ENCODE measurements at regions not wholly inside any gene's neighbourhood (a gene's known extent, or its start where the extent isn't known, plus 50 kb on each side); places are given as distances from the start of the nearest gene placed in this dataset.
"Not testable (repeated sequence)": the region's sequence is repeated elsewhere in the genome, so short reads cannot be mapped to it uniquely, and the experiment has no call there.

- no peak for DNase-seq
Measured at GRCh38 chr1:54474310-54475251, 68.4 kb upstream of the SSBP3 start.

- DNase-seq, result no peak
Measured at GRCh38 chr1:54471588-54471987, 65.4 kb upstream of the SSBP3 start.

DNA sequence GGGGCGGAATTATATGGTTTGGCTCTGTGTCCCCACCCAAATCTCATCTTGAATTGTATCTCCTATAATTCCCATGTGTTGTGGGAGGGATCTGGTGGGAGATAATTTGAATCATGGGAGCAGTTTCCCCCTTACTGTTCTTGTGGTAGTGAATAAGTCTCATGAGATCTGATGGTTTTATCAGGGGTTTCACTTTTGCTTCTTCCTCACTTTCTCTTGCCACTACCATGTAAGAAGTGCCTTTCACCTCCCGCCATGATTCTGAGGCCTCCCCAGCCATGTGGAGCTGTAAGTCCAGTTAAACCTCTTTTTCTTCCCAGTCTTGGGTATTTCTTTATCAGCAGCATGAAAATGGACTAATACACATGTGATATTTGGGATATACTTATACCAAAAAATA, 63.2 kb upstream of the SSBP3 start:
- not testable (repeated sequence) for DNase-seq

DNA sequence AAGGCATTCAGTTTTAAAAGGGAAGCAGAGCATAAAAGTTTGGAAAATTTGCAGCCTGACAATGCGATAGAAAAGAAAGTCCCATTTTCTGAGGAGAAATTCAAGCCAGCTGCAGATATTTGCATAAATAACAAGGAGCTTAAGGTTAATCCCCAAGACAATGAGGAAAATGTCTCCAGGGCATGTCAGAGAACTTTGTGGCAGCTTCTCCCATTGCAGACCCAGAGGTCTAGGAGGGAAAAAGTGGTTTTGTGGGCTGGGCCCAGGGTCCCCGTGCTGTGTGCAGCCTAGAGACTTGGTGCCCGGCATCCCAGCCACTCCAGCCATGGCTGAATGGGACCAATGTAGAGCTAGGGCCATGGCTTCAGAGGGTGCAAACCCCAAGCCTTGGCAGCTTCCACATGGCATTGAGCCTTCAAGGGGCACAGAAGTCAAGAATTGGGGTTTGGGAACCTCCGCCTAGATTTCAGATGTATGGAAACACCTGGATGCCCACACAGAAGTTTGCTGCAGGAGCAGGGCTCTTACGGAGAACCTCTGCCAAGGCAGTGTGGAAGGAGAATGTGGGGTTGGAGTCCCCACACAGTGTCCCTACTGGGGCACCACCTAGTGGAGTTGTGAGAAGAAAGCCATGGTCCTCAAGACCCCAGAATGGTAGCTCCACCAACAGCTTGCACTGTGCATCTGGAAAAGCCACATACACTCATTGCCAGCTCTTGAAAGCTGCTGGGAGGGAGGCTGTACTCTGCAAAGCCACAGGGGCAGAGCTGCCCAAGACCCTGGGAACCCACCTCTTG, 62.3 kb upstream of the SSBP3 start:
- DNase-seq, result not testable (repeated sequence)

DNA sequence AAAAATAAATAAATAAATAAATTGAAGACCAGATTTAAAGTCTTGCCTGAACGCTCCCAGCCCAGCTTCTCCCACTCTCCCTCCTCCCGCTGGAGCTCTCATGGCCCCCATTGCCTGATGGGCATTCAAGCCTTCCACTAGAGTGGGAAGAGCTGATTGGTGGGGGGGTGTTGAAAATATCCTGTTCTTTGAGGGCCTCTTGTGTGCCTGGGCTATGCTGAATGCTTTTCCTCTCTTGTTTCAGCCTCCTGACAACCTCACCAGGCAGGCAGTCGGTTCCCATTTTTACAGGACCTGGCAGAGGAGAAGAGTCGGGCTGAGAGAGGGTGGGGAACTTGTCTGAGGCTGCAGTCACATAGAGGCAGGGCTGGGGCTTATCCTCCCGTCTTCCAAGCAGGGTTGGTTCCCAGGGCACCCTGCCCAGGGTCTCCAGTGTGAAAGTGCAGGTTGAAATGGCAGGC, 59.2 kb upstream of the SSBP3 start:
- no peak for DNase-seq

DNA sequence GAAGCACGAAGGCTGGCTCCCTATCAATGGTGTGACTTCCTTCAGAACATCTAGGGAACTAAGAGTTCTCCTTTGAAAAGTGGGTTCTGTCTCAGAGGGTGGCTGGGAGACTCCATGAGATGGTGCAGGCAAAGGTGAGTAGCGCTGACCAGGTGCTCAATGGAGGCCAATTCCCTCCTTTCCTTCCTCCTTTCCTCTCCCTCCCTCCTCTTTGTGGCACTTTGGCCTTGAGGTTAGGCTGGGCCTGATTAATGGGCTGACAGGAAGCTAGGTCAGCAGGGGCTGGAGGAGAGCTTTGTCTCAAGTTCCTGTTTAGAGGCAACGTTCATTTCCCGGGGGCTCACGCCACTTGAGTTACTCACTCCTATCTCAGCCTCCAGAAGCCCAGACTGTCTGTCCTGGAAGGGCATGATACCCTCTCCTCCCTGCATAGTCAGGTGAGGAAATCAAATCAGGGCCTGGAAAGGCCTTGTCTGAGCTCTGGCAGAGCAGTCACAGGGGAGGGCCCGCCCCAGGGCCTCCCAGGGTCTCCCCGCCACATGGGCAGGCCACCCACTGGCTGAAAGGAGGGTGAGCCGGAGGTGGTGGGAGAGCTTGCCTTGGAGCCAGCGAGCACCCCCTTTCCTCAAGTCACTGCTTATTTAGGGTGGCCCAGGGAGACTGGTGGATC, 58.4 kb upstream of the SSBP3 start:
- peak; percentile 70 to 73 for DNase-seq

- peak; percentile 8 to 26 for DNase-seq
Measured at GRCh38 chr1:54464031-54464476, 57.9 kb upstream of the SSBP3 start.

- no peak for DNase-seq
Measured at GRCh38 chr1:54463259-54464030, 57.3 kb upstream of the SSBP3 start.

- DNase-seq, result no peak
Measured at GRCh38 chr1:54462597-54463258, 56.5 kb upstream of the SSBP3 start.

DNA sequence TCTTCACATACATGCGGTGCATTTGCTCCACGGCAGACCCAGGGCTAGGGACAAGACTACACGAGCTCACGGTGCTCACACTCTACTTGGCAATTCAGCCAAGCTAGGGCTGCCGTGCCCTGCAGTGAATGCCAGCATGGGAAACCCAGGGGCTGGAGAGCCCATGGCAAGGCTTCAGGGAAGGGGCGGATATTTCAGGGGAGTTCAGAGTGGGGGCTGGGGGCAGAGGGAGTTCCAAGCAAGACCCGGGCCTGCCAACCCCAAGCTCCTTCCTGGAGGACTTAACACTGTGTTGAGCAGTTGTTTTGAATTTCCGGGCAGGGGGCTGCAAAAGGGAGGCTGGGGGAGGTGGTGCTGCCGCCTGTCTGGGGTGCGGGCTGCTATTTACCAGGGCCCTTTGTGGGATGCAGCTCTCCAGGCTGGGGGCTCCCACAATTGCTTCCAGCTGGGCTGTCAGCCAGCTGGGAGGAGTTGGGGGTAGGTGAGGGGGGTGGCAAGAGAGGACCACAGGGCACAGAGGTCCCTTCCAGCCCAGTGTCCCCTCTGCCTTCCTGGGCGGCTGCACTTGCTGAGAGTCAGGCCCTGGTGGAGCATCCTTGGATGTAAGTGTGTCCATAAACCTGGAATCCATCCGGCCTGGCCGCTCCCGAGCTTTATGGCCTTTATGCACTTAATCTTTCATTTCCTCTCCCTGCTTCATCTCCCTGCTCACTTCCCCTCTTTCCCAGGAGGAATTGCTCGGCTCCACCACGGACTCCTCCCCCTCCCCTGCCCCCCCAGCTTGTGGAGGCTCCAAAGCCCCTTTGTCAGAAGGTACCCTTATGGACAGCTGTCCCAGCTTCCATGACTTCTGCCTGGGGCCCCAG, 55.8 kb upstream of the SSBP3 start:
- DNase-seq, result no peak

DNA sequence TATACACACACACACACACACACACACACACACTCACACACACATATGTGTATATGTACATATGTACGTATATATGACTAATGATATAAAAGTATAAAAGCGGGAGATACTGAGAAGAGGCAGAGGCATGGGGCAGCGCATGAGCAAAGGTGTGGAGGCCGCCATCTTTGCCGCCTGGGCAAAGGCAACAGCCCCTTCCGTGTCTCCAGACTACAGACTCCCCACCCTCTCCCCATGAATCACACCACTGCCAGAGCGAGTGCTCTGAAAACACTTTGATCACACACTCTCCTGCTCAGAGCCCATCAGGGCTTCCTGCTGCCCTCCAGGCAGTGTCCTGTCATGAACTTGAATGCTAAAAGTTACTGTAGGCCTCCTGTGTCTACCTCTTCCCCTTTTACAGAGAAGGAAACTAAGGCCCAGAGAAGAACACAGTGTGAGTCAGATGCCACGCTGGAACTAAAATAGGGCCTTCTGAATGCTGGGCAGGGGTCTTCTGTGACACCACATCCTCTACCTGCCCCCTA, 54.7 kb upstream of the SSBP3 start:
- DNase-seq, result no peak

- DNase-seq, result no peak
Measured at GRCh38 chr1:54460351-54460750, 54.2 kb upstream of the SSBP3 start.

GRCh38 chr1:54459726-54460191, 53.6 kb upstream of the SSBP3 start:
- DNase-seq, result no peak

DNA sequence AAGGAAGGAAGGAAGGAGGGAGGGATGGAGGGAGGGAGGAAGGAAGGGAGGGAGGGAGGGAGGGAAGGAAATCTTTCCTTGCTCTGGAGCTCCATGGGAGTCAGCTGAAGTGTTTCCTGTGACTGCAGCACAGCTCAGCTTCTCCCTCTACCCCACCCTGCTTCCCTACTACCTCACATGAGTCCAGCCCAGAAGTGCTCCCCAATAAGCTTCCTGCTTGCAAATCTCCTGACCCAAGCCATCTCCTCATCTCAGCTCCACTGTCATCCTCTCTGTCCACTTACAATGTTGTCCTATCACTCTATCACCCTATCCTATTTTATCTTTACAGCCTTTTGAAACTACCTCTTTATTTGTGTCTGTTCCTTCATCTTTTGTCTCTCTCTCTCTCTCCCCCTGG, 52.9 kb upstream of the SSBP3 start:
- no peak for DNase-seq

GRCh38 chr1:54456921-54457529, 50.8 kb upstream of the SSBP3 start:
- DNase-seq, result no peak

DNA sequence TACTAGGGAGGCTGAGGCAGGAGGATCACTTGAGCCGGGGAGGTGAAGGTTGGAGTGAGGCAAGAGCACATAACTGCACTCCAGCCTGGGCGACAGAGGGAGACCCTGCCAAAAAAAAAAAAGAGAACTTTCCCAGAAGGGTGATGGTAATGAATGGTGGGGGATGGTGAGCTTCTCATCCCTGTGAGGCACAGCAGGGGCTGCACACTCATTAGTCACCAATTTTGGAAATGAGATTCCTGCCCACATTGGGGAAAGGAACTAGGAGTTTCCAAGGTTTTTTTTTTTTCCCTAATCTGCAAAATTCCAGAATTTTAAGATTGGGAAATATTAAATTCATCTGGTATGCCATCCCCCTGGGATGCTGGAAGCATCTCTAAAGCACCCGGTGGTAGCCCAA, 50.2 kb upstream of the SSBP3 start:
- no peak for DNase-seq

All from AML-193 (cell line).